Upper lobe of left lung (tissue), 6 donors: ENCODE measurements at regions not wholly inside any gene's neighbourhood (a gene's known extent, or its start where the extent isn't known, plus 50 kb on each side); places are given as distances from the start of the nearest gene placed in this dataset.
"Not testable (repeated sequence)": the region's sequence is repeated elsewhere in the genome, so short reads cannot be mapped to it uniquely, and the experiment has no call there.

Experiments used
- ATAC-seq, 2 donors: fragments of 200-7000 bp; cut with Tn5 transposase; one replicate each; pipeline ENCODE4 v1.9.1; 2022; ENCODE audit warnings: mild to moderate bottlenecking in 2 of 2, moderate library complexity in 2 of 2; ENCODE audit not compliant: low FRiP score in 2 of 2
- DNase-seq, 2 donors: peaks; one replicate each; pipeline ENCODE4 v3.0.0-alpha.2; 2019 to 2020
- H3K27ac ChIP-seq, 4 donors: fragments of 200-600 bp; sonication (generic); one replicate each; pipeline ENCODE4 v1.5.1; 2016 to 2019
- H3K27me3 ChIP-seq, 4 donors: fragments of 200-600 bp; sonication (generic); one replicate each; pipeline ENCODE4 v1.5.1; 2017 to 2019
- H3K36me3 ChIP-seq, 4 donors: fragments of 200-600 bp; sonication (generic); one replicate each; pipeline ENCODE4 v1.5.1; 2016 to 2019
- H3K4me1 ChIP-seq, 4 donors: fragments of 200-600 bp; sonication (generic); one replicate each; pipeline ENCODE4 v1.5.1; 2018 to 2019
- H3K4me3 ChIP-seq, 4 donors: fragments of 200-600 bp; sonication (generic); one replicate each; pipeline ENCODE4 v1.5.1; 2017 to 2019; ENCODE audit warnings: mild to moderate bottlenecking in 2 of 4, moderate library complexity in 1 of 4
- H3K9me3 ChIP-seq, 4 donors: fragments of 200-600 bp; sonication (generic); one replicate each; pipeline ENCODE4 v1.5.1; 2018 to 2019
- EP300 ChIP-seq, 4 donors: sonication (generic); formaldehyde crosslinking; IDR thresholded peaks; one replicate each; pipeline ENCODE4 v1.5.1; 2017; ENCODE audit warnings: antibody characterized with exemption in 4 of 4, control low read depth in 2 of 4
- POLR2A ChIP-seq, 4 donors: fragments of 450-650 bp; IDR thresholded peaks; one replicate each; pipeline ENCODE4 v1.5.1; 2016 to 2017; ENCODE audit warnings: antibody characterized with exemption in 4 of 4, mild to moderate bottlenecking in 2 of 4
- POLR2AphosphoS5 ChIP-seq, 2 donors: sonication (generic); formaldehyde crosslinking; IDR thresholded peaks; one replicate each; pipeline ENCODE4 v1.5.1; 2017; ENCODE audit warnings: antibody characterized with exemption in 2 of 2
- WGBS, 2 donors: methylation state at CpG; one replicate each; pipeline ENCODE4 v1.1.5; 2017 to 2018; 5-methylcytosine and 5-hydroxymethylcytosine counted together
- donor health status: DM: no; HTN: no; CAD: no; lungs with moderate emphysema.
- donor health status: DM: no; HTN: yes; CAD: no; lungs with severe emphysema.

GRCh38 chr4:3911252-3911856, 145.2 kb downstream of the ADRA2C start:
- ATAC-seq (peak in 1 of 2 donors; percentile 30), DNase-seq (no peak)
- H3K9me3 ChIP-seq: no peaks in the 10 kb centered on the region
- H3K27ac ChIP-seq: no peak overlapping the region
- TF ChIP-seq POLR2AphosphoS5 (IDR thresholded peaks at IDR 0.05): no peak
- no peak for TF ChIP-seq POLR2A (IDR thresholded peaks at IDR 0.05)
- TF ChIP-seq EP300 (IDR thresholded peaks at IDR 0.05): no peak
- H3K4me3 ChIP-seq: no peak overlapping the region
- H3K27me3 ChIP-seq: no peaks in the 10 kb centered on the region
- no peaks in the 10 kb centered on the region for H3K4me1 ChIP-seq
- no peaks in the 10 kb centered on the region for H3K36me3 ChIP-seq
- 81 to 84% methylated on average over 19 of the region's 19 CpGs for WGBS, 2 donors

DNA sequence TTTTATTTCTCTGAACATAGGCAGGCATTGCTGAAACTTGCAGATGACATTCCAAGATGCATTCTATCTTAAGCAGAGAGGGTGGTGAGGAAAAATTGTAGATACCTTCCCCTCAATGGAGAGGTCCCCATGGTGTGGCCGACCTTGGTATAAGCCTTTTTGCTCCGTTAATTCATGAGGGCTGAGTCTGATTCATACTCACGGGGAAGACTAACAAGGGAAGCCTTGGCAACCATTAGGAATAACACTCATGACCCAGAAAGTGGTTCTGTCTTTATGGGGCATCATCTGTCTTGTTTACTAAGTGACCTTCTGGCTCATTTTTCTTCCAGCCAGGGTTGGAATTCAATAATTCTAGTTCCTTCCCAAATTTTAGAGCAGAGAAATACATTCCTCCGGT, 148.3 kb downstream of the ADRA2C start:
- not testable (repeated sequence) for H3K9me3 ChIP-seq, ATAC-seq, H3K27me3 ChIP-seq, H3K4me1 ChIP-seq, DNase-seq, H3K27ac ChIP-seq, H3K36me3 ChIP-seq, H3K4me3 ChIP-seq
- 81 to 87% methylated on average over 4 of the region's 4 CpGs for WGBS, 2 donors

DNA sequence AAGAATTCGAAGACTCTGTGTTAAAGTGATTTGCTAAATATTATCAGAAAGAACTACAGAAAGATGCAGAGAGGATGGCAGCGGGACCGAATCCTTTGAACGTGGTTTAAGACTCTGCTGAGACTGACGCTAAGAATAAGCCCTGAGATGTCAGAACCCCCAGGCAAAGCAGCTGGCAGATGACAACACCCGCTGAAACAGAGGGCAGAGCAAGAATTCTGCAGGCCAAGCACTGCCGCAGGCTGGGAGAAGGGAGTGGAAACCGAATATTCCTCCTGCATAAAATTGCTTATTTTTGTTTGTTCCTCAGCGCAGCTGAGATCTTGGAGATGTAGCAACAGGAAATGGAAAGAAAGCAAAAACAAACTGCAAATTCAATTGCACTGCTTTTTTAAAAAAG, 153.3 kb downstream of the ADRA2C start:
- H3K36me3 ChIP-seq, H3K4me3 ChIP-seq, H3K27me3 ChIP-seq, ATAC-seq, H3K27ac ChIP-seq, H3K4me1 ChIP-seq, DNase-seq, H3K9me3 ChIP-seq: not testable (repeated sequence)
- WGBS, 2 donors: 55 to 72% methylated on average over 9 of the region's 9 CpGs

DNA sequence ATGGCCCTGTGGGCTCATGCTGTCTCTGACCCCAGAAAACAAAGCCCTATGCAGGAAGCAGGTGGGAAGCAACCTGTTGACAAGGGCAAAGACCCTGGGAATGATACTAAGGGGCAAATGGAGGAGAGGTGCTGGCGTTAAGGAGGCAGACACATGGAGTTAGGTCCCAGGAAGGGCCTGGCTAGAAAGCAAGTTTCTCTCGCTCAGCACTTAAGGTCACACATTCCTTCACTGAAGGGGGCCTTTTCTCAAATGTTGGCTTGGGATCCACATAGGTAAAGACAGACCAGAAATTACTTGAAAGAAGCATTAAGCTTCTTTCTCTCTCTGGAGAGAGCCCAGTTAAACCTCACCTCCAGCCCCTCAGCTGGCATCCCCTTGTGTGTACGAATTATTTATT, 155.7 kb downstream of the ADRA2C start:
- ATAC-seq, H3K9me3 ChIP-seq, H3K4me3 ChIP-seq, H3K36me3 ChIP-seq, DNase-seq, H3K4me1 ChIP-seq, H3K27ac ChIP-seq, H3K27me3 ChIP-seq: not testable (repeated sequence)
- WGBS, 2 donors: 59 to 79% methylated on average over 3 of the region's 3 CpGs

GRCh38 chr4:3925841-3926240, 159.7 kb downstream of the ADRA2C start:
- not testable (repeated sequence) for H3K9me3 ChIP-seq, H3K4me1 ChIP-seq, H3K27me3 ChIP-seq, H3K27ac ChIP-seq, ATAC-seq, H3K4me3 ChIP-seq, H3K36me3 ChIP-seq, DNase-seq
- 44% methylated on average over 2 to 4 of the region's 4 CpGs for WGBS, 2 donors

GRCh38 chr4:3926271-3926670, 160.1 kb downstream of the ADRA2C start:
- not testable (repeated sequence) for H3K27ac ChIP-seq, H3K4me3 ChIP-seq, H3K36me3 ChIP-seq, H3K4me1 ChIP-seq, H3K27me3 ChIP-seq, H3K9me3 ChIP-seq, ATAC-seq, DNase-seq
- WGBS, 2 donors: 53 to 64% methylated on average over 10 of the region's 10 CpGs

DNA sequence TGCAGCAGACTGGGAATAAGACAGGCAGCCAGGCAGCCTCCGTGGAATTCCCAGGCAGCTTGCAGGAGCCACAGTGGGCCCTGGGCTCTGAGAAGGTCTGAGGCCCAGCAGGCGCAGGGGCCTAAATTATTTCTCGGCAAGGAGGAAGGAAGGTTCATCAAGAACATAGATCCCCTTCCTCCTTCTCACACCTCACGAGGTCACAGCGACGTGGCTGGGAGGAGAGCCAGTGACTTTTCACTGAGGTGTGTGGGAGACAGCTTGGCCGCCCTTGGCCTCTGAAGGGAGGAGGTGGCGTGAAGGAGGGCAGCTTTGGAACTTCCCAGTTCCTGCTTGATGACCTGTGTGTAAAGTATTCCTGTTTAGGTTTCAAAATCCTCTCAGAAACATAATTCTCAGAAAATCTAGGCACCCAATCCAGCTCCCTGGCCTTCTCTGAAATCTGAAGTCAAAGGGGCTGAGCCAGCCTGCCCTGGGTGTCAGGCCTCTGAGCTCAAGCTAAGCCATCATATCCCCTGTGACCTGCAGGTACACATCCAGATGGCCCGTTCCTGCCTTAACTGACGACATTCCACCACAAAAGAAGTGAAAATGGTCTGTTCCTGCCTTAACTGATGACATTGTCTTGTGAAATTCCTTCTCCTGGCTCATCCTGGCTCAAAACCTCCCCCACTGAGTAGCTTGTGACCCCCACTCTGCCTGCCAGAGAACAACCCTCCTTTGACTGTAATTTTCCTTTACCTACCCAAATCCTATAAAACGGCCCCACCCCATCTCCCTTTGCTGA, 161.0 kb downstream of the ADRA2C start:
- H3K27ac ChIP-seq, H3K36me3 ChIP-seq, H3K4me1 ChIP-seq, ATAC-seq, H3K9me3 ChIP-seq, H3K27me3 ChIP-seq, H3K4me3 ChIP-seq: not testable (repeated sequence)
- DNase-seq: peak in 1 of 2 donors; percentile 10
- WGBS, 2 donors: 67 to 81% methylated on average over 5 to 11 of the region's 11 CpGs

DNA sequence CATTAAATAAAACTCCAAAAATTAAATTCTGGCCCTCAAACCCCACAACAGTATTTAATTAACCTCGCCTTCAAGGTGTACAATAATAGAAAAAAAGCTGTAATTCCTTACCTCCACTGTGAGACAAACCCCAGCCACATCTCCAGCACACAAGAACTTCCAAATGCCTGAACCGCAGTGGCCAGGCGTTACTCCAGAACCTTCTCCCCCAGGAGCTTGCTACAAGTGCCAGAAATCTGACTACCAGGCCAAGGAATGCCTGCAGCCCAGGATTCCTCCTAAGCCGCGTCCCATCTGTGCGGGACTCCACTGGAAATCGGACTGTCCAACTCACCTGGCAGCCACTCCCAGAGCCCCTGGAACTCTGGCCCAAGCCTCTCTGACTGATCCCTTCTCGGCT, 163.2 kb downstream of the ADRA2C start:
- H3K36me3 ChIP-seq, H3K4me3 ChIP-seq, DNase-seq, H3K27me3 ChIP-seq, H3K4me1 ChIP-seq, ATAC-seq, H3K27ac ChIP-seq, H3K9me3 ChIP-seq: not testable (repeated sequence)
- WGBS, 2 donors: 85 to 93% methylated on average over 6 of the region's 8 CpGs

- DNase-seq, H3K4me3 ChIP-seq, H3K27me3 ChIP-seq, H3K27ac ChIP-seq, H3K4me1 ChIP-seq, ATAC-seq, H3K9me3 ChIP-seq, H3K36me3 ChIP-seq: not testable (repeated sequence)
- WGBS, 2 donors: 71 to 75% methylated on average over 8 of the region's 8 CpGs
These were observed 166.5 kb downstream of the ADRA2C start for GRCh38 chr4:3932734-3933133.

- not testable (repeated sequence) for H3K9me3 ChIP-seq, H3K4me3 ChIP-seq, H3K27ac ChIP-seq, DNase-seq, H3K36me3 ChIP-seq, H3K27me3 ChIP-seq, ATAC-seq, H3K4me1 ChIP-seq
- 89 to 90% methylated on average over 10 of the region's 10 CpGs for WGBS, 2 donors
These were observed 169.2 kb downstream of the ADRA2C start for GRCh38 chr4:3935406-3935805.
